ENCODE measurements at regions not wholly inside any gene's neighbourhood (a gene's known extent, or its start where the extent isn't known, plus 50 kb on each side); places are given as distances from the start of the nearest gene placed in this dataset.

DNA sequence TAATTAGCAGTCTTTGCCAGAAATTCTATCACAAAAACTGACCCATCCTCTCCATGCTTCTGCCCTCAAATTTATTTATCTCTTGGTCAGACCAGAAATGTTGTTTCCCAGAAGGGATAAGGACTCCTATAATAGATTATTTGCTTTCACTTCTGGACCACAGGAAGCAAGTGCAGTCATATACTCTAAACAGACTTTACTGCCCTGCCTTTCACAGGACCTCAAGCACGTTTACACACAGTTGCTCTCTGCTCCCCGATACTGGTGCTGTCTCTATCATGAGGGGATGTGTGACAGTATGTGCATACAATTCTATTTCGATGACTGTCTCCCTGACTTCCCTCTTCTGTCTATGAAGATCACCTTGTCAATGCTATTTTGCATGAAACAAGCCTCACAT is 205.5 kb upstream of the TGFBR2 start:
- Histone ChIP-seq H3K27me3 (ENCODE audit: control insufficient read depth, low read length) (no peaks in the 10 kb centered on the region), H3K36me3 (ENCODE audit: control insufficient read depth, low read length) (no peaks in the 10 kb centered on the region), H3F3A (ENCODE audit: control insufficient read depth, insufficient read depth) (no peaks in the 10 kb centered on the region), H3K9me2 (replicated peaks; ENCODE audit: control insufficient read depth, low read length) (no peaks in the 10 kb centered on the region), H3K4me2 (ENCODE audit: low read length) (no peak overlapping the region), H3K4me1 (ENCODE audit: control insufficient read depth, low read length) (0 out of 2 replicates have a peak, but pooled peaks cover 4% of the 10 kb centered on the region), H3K27ac (ENCODE audit: low read depth, low read length) (no peak overlapping the region), H3K9me3 (ENCODE audit: control insufficient read depth, insufficient read depth, low read length) (no peaks in the 10 kb centered on the region), H4K20me1 (ENCODE audit: control insufficient read depth, insufficient read depth, low read depth, low read length) (no peaks in the 10 kb centered on the region), H3K4me3 (ENCODE audit: low read length) (no peak overlapping the region), H3K79me2 (ENCODE audit: control insufficient read depth, low read length) (no peaks in the 10 kb centered on the region)
- TF ChIP-seq, protein P1, sequence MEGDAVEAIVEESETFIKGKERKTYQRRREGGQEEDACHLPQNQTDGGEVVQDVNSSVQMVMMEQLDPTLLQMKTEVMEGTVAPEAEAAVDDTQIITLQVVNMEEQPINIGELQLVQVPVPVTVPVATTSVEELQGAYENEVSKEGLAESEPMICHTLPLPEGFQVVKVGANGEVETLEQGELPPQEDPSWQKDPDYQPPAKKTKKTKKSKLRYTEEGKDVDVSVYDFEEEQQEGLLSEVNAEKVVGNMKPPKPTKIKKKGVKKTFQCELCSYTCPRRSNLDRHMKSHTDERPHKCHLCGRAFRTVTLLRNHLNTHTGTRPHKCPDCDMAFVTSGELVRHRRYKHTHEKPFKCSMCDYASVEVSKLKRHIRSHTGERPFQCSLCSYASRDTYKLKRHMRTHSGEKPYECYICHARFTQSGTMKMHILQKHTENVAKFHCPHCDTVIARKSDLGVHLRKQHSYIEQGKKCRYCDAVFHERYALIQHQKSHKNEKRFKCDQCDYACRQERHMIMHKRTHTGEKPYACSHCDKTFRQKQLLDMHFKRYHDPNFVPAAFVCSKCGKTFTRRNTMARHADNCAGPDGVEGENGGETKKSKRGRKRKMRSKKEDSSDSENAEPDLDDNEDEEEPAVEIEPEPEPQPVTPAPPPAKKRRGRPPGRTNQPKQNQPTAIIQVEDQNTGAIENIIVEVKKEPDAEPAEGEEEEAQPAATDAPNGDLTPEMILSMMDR (IDR thresholded peaks at IDR 0.05; ENCODE audit: low read depth, low read length, poor library complexity, severe bottlenecking): no peak
- no peak for TF ChIP-seq EZH2phosphoT487 (IDR thresholded peaks at IDR 0.05; ENCODE audit: borderline replicate concordance, low read length)

DNA sequence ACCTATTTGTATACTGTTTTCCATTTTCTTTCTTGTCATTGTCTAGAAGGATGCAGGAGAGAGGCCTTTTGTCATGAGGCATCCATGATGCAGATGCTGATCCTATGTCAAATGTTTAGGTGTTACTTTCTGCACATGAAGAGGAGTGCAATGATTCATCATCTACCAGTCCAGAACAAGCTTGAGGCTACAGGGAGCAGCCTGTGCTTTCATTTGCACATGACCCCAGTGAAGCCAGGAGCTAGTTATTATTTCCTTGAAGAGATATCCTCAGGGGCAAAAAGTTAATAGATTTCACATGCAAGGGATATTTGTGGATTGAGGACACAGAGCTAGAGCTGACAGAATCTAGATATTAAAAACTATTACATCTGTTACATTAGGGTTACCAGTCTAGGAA is 204.4 kb upstream of the TGFBR2 start:
- Histone ChIP-seq H3K27ac (ENCODE audit: low read depth, low read length) (no peak overlapping the region), H3K36me3 (ENCODE audit: control insufficient read depth, low read length) (no peaks in the 10 kb centered on the region), H3F3A (ENCODE audit: control insufficient read depth, insufficient read depth) (no peaks in the 10 kb centered on the region), H3K4me3 (ENCODE audit: low read length) (no peak overlapping the region), H3K4me2 (ENCODE audit: low read length) (no peak overlapping the region), H4K20me1 (ENCODE audit: control insufficient read depth, insufficient read depth, low read depth, low read length) (no peaks in the 10 kb centered on the region), H3K27me3 (ENCODE audit: control insufficient read depth, low read length) (no peaks in the 10 kb centered on the region), H3K4me1 (ENCODE audit: control insufficient read depth, low read length) (0 out of 2 replicates have a peak, but pooled peaks cover 4% of the 10 kb centered on the region), H3K9me2 (replicated peaks; ENCODE audit: control insufficient read depth, low read length) (no peaks in the 10 kb centered on the region), H3K9me3 (ENCODE audit: control insufficient read depth, insufficient read depth, low read length) (no peaks in the 10 kb centered on the region), H3K79me2 (ENCODE audit: control insufficient read depth, low read length) (no peaks in the 10 kb centered on the region)
- TF ChIP-seq, protein P1 (IDR thresholded peaks at IDR 0.05; ENCODE audit: low read depth, low read length, poor library complexity, severe bottlenecking): no peak
- no peak for TF ChIP-seq EZH2phosphoT487 (IDR thresholded peaks at IDR 0.05; ENCODE audit: borderline replicate concordance, low read length)

DNA sequence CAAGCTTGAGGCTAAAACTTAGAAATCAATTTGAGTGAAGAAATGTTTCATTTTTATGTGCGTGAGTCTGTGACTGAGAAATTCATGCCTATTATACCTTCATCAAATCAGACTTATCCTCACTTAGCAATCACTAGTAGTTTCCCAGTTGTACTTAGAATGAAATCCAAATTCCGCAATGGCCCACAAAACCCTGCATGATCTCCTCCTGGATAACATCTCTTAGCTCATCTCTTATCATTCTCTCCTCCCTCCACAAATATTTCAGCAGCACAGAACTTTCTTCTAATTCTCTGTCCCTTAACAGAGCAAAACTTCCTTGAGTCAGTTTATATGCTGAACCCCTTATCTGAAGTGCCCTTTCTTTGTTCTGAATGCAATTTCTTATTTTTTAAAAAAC is 198.8 kb upstream of the TGFBR2 start:
- H3K4me1 ChIP-seq (ENCODE audit: control insufficient read depth, low read length): no peaks in the 10 kb centered on the region
- no peak overlapping the region for H3K4me3 ChIP-seq (ENCODE audit: low read length)
- H3K27ac ChIP-seq (ENCODE audit: low read depth, low read length): no peak overlapping the region
- H3K9me2 ChIP-seq (replicated peaks; ENCODE audit: control insufficient read depth, low read length): no peaks in the 10 kb centered on the region
- no peak for TF ChIP-seq EZH2phosphoT487 (IDR thresholded peaks at IDR 0.05; ENCODE audit: borderline replicate concordance, low read length)
- TF ChIP-seq, protein P1 (IDR thresholded peaks at IDR 0.05; ENCODE audit: low read depth, low read length, poor library complexity, severe bottlenecking): no peak
- no peaks in the 10 kb centered on the region for H3K27me3 ChIP-seq (ENCODE audit: control insufficient read depth, low read length)
- no peak overlapping the region for H3K4me2 ChIP-seq (ENCODE audit: low read length)
- H3K36me3 ChIP-seq (ENCODE audit: control insufficient read depth, low read length): no peaks in the 10 kb centered on the region
- H3K9me3 ChIP-seq (ENCODE audit: control insufficient read depth, insufficient read depth, low read length): peaks cover 4% of the 10 kb centered on the region; the same call in 1 of the 2 replicates
- no peaks in the 10 kb centered on the region for H3F3A ChIP-seq (ENCODE audit: control insufficient read depth, insufficient read depth)
- no peaks in the 10 kb centered on the region for H3K79me2 ChIP-seq (ENCODE audit: control insufficient read depth, low read length)
- H4K20me1 ChIP-seq (ENCODE audit: control insufficient read depth, insufficient read depth, low read depth, low read length): no peaks in the 10 kb centered on the region

All from DOHH2 (cell line).